ENCODE measurements at regions not wholly inside any gene's neighbourhood (a gene's known extent, or its start where the extent isn't known, plus 50 kb on each side); places are given as distances from the start of the nearest gene placed in this dataset.

DNA sequence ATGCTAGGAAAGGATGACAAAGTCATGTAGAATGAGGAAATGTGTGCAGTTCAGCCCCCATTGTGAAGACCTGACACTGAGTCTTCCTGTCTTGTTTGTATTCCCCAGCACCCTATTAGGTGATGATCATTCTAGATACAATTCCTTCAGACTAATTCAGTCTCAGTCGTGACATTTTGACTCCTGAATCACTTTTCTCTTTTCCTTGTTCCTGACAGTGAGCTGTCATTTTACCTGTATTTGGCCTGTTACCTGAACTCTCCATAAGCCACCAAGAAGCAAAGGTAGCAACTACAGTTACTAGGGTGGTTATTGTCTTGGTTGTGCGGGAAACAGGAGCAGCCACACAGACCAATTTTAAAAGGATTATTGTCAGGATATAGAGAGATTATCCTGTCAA is 111.4 kb upstream of the TAC1 start:
- Histone ChIP-seq H3K4me1 (ENCODE audit: insufficient read depth) (no peaks in the 10 kb centered on the region), H2AFZ (no peak overlapping the region), H3F3A (replicated peaks; ENCODE audit: low read depth) (no peaks in the 10 kb centered on the region), H3K36me3 (ENCODE audit: insufficient read depth) (no peaks in the 10 kb centered on the region), H3K27ac (ENCODE audit: low read depth) (no peak overlapping the region), H3K4me2 (no peak overlapping the region), H3K4me3 (no peak overlapping the region), H3K79me2 (replicated peaks; ENCODE audit: insufficient read depth) (no peaks in the 10 kb centered on the region), H3K9me2 (ENCODE audit: insufficient read depth) (peaks cover 8% of the 10 kb centered on the region; the same call in 1 of the 2 replicates), H4K20me1 (replicated peaks; ENCODE audit: insufficient read depth) (no peaks in the 10 kb centered on the region), H3K27me3 (ENCODE audit: insufficient read depth) (no peaks in the 10 kb centered on the region)
- DNase-seq (ENCODE audit: low spot score) (no peak), ATAC-seq (no peak)
- Mint-ChIP-seq H3K27ac (no peak overlapping the region), H3K36me3 (ENCODE audit: low read depth) (no peaks in the 10 kb centered on the region), H3K4me3 (no peak overlapping the region), H3K4me1 (no peaks in the 10 kb centered on the region), H3K9me3 (peaks cover 2% of the 10 kb centered on the region; the same call in 1 of the 3 replicates), H3K27me3 (ENCODE audit: insufficient read depth, low read depth, poor library complexity) (no peaks in the 10 kb centered on the region)
- TF ChIP-seq EZH2phosphoT487 (IDR thresholded peaks at IDR 0.05; ENCODE audit: unreplicated experiment) (no peak), STAT1 (IDR thresholded peaks at IDR 0.05; ENCODE audit: unreplicated experiment) (no peak), ZNF114 (CRISPR knock-in tag; IDR thresholded peaks at IDR 0.05) (no peak), ZNF331 (CRISPR knock-in tag; IDR thresholded peaks at IDR 0.05; ENCODE audit: low read depth) (no peak)
- TF ChIP-seq, protein P1, sequence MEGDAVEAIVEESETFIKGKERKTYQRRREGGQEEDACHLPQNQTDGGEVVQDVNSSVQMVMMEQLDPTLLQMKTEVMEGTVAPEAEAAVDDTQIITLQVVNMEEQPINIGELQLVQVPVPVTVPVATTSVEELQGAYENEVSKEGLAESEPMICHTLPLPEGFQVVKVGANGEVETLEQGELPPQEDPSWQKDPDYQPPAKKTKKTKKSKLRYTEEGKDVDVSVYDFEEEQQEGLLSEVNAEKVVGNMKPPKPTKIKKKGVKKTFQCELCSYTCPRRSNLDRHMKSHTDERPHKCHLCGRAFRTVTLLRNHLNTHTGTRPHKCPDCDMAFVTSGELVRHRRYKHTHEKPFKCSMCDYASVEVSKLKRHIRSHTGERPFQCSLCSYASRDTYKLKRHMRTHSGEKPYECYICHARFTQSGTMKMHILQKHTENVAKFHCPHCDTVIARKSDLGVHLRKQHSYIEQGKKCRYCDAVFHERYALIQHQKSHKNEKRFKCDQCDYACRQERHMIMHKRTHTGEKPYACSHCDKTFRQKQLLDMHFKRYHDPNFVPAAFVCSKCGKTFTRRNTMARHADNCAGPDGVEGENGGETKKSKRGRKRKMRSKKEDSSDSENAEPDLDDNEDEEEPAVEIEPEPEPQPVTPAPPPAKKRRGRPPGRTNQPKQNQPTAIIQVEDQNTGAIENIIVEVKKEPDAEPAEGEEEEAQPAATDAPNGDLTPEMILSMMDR (conservative IDR thresholded peaks at IDR 0.05; ENCODE audit: low read depth in 2 of 2): no peak
- TF ChIP-seq, protein P2, sequence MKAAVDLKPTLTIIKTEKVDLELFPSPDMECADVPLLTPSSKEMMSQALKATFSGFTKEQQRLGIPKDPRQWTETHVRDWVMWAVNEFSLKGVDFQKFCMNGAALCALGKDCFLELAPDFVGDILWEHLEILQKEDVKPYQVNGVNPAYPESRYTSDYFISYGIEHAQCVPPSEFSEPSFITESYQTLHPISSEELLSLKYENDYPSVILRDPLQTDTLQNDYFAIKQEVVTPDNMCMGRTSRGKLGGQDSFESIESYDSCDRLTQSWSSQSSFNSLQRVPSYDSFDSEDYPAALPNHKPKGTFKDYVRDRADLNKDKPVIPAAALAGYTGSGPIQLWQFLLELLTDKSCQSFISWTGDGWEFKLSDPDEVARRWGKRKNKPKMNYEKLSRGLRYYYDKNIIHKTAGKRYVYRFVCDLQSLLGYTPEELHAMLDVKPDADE (IDR thresholded peaks at IDR 0.05): no peak
- TF ChIP-seq, protein P3, sequence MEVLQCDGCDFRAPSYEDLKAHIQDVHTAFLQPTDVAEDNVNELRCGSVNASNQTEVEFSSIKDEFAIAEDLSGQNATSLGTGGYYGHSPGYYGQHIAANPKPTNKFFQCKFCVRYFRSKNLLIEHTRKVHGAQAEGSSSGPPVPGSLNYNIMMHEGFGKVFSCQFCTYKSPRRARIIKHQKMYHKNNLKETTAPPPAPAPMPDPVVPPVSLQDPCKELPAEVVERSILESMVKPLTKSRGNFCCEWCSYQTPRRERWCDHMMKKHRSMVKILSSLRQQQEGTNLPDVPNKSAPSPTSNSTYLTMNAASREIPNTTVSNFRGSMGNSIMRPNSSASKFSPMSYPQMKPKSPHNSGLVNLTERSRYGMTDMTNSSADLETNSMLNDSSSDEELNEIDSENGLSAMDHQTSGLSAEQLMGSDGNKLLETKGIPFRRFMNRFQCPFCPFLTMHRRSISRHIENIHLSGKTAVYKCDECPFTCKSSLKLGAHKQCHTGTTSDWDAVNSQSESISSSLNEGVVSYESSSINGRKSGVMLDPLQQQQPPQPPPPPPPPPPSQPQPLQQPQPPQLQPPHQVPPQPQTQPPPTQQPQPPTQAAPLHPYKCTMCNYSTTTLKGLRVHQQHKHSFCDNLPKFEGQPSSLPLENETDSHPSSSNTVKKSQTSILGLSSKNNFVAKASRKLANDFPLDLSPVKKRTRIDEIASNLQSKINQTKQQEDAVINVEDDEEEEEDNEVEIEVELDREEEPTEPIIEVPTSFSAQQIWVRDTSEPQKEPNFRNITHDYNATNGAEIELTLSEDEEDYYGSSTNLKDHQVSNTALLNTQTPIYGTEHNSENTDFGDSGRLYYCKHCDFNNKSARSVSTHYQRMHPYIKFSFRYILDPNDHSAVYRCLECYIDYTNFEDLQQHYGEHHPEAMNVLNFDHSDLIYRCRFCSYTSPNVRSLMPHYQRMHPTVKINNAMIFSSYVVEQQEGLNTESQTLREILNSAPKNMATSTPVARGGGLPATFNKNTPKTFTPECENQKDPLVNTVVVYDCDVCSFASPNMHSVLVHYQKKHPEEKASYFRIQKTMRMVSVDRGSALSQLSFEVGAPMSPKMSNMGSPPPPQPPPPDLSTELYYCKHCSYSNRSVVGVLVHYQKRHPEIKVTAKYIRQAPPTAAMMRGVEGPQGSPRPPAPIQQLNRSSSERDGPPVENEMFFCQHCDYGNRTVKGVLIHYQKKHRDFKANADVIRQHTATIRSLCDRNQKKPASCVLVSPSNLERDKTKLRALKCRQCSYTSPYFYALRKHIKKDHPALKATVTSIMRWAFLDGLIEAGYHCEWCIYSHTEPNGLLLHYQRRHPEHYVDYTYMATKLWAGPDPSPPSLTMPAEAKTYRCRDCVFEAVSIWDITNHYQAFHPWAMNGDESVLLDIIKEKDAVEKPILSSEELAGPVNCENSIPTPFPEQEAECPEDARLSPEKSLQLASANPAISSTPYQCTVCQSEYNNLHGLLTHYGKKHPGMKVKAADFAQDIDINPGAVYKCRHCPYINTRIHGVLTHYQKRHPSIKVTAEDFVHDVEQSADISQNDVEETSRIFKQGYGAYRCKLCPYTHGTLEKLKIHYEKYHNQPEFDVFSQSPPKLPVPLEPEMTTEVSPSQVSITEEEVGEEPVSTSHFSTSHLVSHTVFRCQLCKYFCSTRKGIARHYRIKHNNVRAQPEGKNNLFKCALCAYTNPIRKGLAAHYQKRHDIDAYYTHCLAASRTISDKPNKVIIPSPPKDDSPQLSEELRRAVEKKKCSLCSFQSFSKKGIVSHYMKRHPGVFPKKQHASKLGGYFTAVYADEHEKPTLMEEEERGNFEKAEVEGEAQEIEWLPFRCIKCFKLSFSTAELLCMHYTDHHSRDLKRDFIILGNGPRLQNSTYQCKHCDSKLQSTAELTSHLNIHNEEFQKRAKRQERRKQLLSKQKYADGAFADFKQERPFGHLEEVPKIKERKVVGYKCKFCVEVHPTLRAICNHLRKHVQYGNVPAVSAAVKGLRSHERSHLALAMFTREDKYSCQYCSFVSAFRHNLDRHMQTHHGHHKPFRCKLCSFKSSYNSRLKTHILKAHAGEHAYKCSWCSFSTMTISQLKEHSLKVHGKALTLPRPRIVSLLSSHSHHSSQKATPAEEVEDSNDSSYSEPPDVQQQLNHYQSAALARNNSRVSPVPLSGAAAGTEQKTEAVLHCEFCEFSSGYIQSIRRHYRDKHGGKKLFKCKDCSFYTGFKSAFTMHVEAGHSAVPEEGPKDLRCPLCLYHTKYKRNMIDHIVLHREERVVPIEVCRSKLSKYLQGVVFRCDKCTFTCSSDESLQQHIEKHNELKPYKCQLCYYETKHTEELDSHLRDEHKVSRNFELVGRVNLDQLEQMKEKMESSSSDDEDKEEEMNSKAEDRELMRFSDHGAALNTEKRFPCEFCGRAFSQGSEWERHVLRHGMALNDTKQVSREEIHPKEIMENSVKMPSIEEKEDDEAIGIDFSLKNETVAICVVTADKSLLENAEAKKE (CRISPR knock-in tag; IDR thresholded peaks at IDR 0.05): no peak

Measured in GM23338 (cell line).